Muscle of arm (tissue), 1 donor: ENCODE measurements at regions not wholly inside any gene's neighbourhood (a gene's known extent, or its start where the extent isn't known, plus 50 kb on each side); places are given as distances from the start of the nearest gene placed in this dataset.

Experiments used
- DNase-seq: peaks from one replicate; pipeline ENCODE4 v3.0.0-alpha.2; 2013

- no peak for DNase-seq
Observed at GRCh38 chr12:88251798-88252197, 109.7 kb downstream of the TMTC3 start.

GRCh38 chr12:88253371-88253978 lies 111.4 kb downstream of the TMTC3 start:
- DNase-seq: peak; percentile 49

- DNase-seq: no peak
Observed at GRCh38 chr12:88255224-88255623, 113.1 kb downstream of the TMTC3 start.

- no peak for DNase-seq
Observed at GRCh38 chr12:88255847-88256246, 113.7 kb downstream of the TMTC3 start.

- DNase-seq: peak; percentile 54
Observed at GRCh38 chr12:88258396-88258795, 116.3 kb downstream of the TMTC3 start.

- peak; percentile 24 for DNase-seq
Observed at GRCh38 chr12:88266806-88267360, 124.8 kb downstream of the TMTC3 start.

GRCh38 chr12:88267630-88268029 lies 125.5 kb downstream of the TMTC3 start:
- no peak for DNase-seq

- no peak for DNase-seq
Observed at GRCh38 chr12:88272456-88272855, 130.3 kb downstream of the TMTC3 start.

- DNase-seq: no peak
Observed at GRCh38 chr12:88273450-88273849, 131.3 kb downstream of the TMTC3 start.

- DNase-seq: no peak
Observed at GRCh38 chr12:88273875-88274274, 131.8 kb downstream of the TMTC3 start.

- no peak for DNase-seq
Observed at GRCh38 chr12:88291498-88292131, 149.5 kb downstream of the TMTC3 start.

GRCh38 chr12:88298014-88298682 lies 156.0 kb downstream of the TMTC3 start:
- DNase-seq: no peak

- DNase-seq: no peak
Observed at GRCh38 chr12:88298761-88299242, 156.7 kb downstream of the TMTC3 start.

- no peak for DNase-seq
Observed at GRCh38 chr12:88299567-88300101, 157.5 kb downstream of the TMTC3 start.

GRCh38 chr12:88300931-88301330 lies 158.8 kb downstream of the TMTC3 start:
- no peak for DNase-seq

- DNase-seq: no peak
Observed at GRCh38 chr12:88303335-88303734, 161.2 kb downstream of the TMTC3 start.

- no peak for DNase-seq
Observed at GRCh38 chr12:88305254-88305890, 163.3 kb downstream of the TMTC3 start.

- DNase-seq: no peak
Observed at GRCh38 chr12:88306471-88307069, 164.5 kb downstream of the TMTC3 start.

GRCh38 chr12:88307961-88308360 lies 165.9 kb downstream of the TMTC3 start:
- DNase-seq: no peak

GRCh38 chr12:88308825-88309224 lies 166.7 kb downstream of the TMTC3 start:
- DNase-seq: no peak

GRCh38 chr12:88309546-88309945 lies 167.4 kb downstream of the TMTC3 start:
- no peak for DNase-seq

GRCh38 chr12:88310069-88310468 lies 168.0 kb downstream of the TMTC3 start:
- no peak for DNase-seq
